H1 (cell line): ENCODE measurements at regions not wholly inside any gene's neighbourhood (a gene's known extent, or its start where the extent isn't known, plus 50 kb on each side); places are given as distances from the start of the nearest gene placed in this dataset.

Experiments
- CHD1 ChIP-seq: IDR thresholded peaks from 2 replicates; pipeline ENCODE4 v1.6.1; 2012; ENCODE audit warnings: low read depth, low read length, improper control_type of control experiment
- CHD2 ChIP-seq: IDR thresholded peaks from 2 replicates; pipeline ENCODE4 v1.6.1; 2012; ENCODE audit warnings: low read length, improper control_type of control experiment
- EZH2 ChIP-seq: fragments of 200-600 bp; sonication (generic); IDR thresholded peaks from 2 replicates; pipeline ENCODE4 v1.7.1; 2012; ENCODE audit warnings: low read depth, mild to moderate bottlenecking, moderate library complexity, low read length, inconsistent platforms; ENCODE audit not compliant: severe bottlenecking
- GABPA ChIP-seq: IDR thresholded peaks from 2 replicates; pipeline ENCODE4 v1.6.1; 2011; ENCODE audit warnings: mild to moderate bottlenecking, low read length, moderate library complexity, borderline replicate concordance; ENCODE audit not compliant: insufficient read depth
- HDAC2 ChIP-seq, 2 experiments: fragments of 300-600 bp in 1 of 2; sonication (generic) in 1 of 2; IDR thresholded peaks; 2 replicates each; pipeline ENCODE4 v1.6.1; 2011 to 2012; ENCODE audit warnings: low read depth in 2 of 2, low read length in 2 of 2, mild to moderate bottlenecking in 2 of 2, moderate library complexity in 2 of 2, borderline replicate concordance in 1 of 2, inconsistent platforms in 1 of 2
- JUN ChIP-seq: IDR thresholded peaks from 2 replicates; pipeline ENCODE4 v1.6.1; 2011; ENCODE audit warnings: low read depth, mild to moderate bottlenecking, improper control_type of control experiment, low read length
- POLR2A ChIP-seq, 2 experiments: IDR thresholded peaks; 1 replicate in 1 of 2; 2 replicates in 1 of 2; pipeline ENCODE4 v1.6.1; 2011; ENCODE audit warnings: low read depth in 2 of 2, low read length in 2 of 2, mild to moderate bottlenecking in 2 of 2; ENCODE audit errors: control extremely low read depth in 1 of 2
- POLR2AphosphoS5 ChIP-seq: IDR thresholded peaks from 2 replicates; pipeline ENCODE4 v1.6.1; 2011; ENCODE audit warnings: low read depth, low read length
- SIN3A ChIP-seq, 2 experiments: IDR thresholded peaks in 1 of 2; conservative IDR thresholded peaks in 1 of 2; 2 replicates each; pipeline ENCODE4 v1.6.1; 2011 to 2012; ENCODE audit warnings: low read length in 2 of 2, improper control_type of control experiment in 1 of 2, low read depth in 1 of 2, mild to moderate bottlenecking in 1 of 2
- ZNF274 ChIP-seq: IDR thresholded peaks from 2 replicates; pipeline ENCODE4 v1.7.0; 2012; ENCODE audit warnings: low read length, borderline replicate concordance; ENCODE audit errors: extremely low read depth
- TF ChIP-seq, protein P1 (sequence below), 3 experiments: IDR thresholded peaks; 1 replicate in 2 of 3; 2 replicates in 1 of 3; pipeline versions ENCODE4 v1.5.1 to v1.6.1; 2011; ENCODE audit warnings: low read length in 3 of 3, mild to moderate bottlenecking in 3 of 3, inconsistent platforms in 2 of 3, low read depth in 1 of 3, moderate library complexity in 1 of 3; ENCODE audit not compliant: insufficient read depth in 1 of 3; ENCODE audit errors: control extremely low read depth in 1 of 3
- TF ChIP-seq, protein P2 (sequence below): IDR thresholded peaks from 2 replicates; pipeline ENCODE4 v1.6.1; 2011; ENCODE audit warnings: low read depth, mild to moderate bottlenecking, low read length; ENCODE audit not compliant: insufficient read depth

DNA sequence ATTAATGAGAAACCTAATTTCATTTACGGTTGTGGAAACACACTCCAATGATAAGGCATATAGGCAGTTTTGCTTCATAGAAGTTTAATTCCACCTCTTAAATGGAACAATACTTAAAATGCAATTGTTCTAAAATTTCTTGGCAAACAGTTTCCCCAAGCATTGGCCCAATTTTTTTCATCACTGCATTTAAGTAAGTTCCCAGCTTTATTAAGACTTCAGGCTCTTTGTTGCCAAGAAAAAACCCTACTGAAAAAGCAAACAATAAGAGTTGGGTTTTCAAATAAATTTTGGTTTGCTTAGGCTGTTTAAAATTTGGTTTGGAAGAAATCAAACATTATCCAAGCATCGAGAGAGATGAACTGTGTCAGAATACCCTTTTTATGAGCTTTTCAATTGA is 690.9 kb upstream of the NRSN1 start:
- no peak for TF ChIP-seq ZNF274
- no peak for TF ChIP-seq CHD1
- TF ChIP-seq POLR2AphosphoS5 = no peak
- TF ChIP-seq, protein P1, sequence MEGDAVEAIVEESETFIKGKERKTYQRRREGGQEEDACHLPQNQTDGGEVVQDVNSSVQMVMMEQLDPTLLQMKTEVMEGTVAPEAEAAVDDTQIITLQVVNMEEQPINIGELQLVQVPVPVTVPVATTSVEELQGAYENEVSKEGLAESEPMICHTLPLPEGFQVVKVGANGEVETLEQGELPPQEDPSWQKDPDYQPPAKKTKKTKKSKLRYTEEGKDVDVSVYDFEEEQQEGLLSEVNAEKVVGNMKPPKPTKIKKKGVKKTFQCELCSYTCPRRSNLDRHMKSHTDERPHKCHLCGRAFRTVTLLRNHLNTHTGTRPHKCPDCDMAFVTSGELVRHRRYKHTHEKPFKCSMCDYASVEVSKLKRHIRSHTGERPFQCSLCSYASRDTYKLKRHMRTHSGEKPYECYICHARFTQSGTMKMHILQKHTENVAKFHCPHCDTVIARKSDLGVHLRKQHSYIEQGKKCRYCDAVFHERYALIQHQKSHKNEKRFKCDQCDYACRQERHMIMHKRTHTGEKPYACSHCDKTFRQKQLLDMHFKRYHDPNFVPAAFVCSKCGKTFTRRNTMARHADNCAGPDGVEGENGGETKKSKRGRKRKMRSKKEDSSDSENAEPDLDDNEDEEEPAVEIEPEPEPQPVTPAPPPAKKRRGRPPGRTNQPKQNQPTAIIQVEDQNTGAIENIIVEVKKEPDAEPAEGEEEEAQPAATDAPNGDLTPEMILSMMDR (IDR thresholded peaks at IDR 0.05; ENCODE audit: control extremely low read depth in 1 of 3, insufficient read depth in 1 of 3, low read depth in 1 of 3, low read length in 3 of 3) = no peak
- no peak for TF ChIP-seq POLR2A (IDR thresholded peaks at IDR 0.05; ENCODE audit: control extremely low read depth in 1 of 2, low read depth in 2 of 2, low read length in 2 of 2)
- TF ChIP-seq CHD2 = no peak
- TF ChIP-seq GABPA = no peak
- TF ChIP-seq, protein P2, sequence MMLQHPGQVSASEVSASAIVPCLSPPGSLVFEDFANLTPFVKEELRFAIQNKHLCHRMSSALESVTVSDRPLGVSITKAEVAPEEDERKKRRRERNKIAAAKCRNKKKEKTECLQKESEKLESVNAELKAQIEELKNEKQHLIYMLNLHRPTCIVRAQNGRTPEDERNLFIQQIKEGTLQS = no peak
- no peak for TF ChIP-seq HDAC2 (IDR thresholded peaks at IDR 0.05; ENCODE audit: borderline replicate concordance in 1 of 2, low read depth in 2 of 2, low read length in 2 of 2)
- no peak for TF ChIP-seq SIN3A (conservative IDR thresholded peaks at IDR 0.05 in 1 of 2, IDR thresholded peaks at IDR 0.05 in 1 of 2; ENCODE audit: low read depth in 1 of 2, low read length in 2 of 2)
- TF ChIP-seq EZH2 = no peak
- TF ChIP-seq JUN = no peak
